Activated naive CD8-positive, alpha-beta T cell treated with anti-CD3 and anti-CD28 coated beads, Interleukin-2, amount 10 ng/mL, durations not matched to agents 7 days and 5 days (primary cell): ENCODE measurements at regions not wholly inside any gene's neighbourhood (a gene's known extent, or its start where the extent isn't known, plus 50 kb on each side); places are given as distances from the start of the nearest gene placed in this dataset.

Experiments
- ATAC-seq: fragments of 150-1000 bp; cut with Tn5 transposase; one replicate; pipeline ENCODE4 v1.10.0; 2021; ENCODE audit warnings: low read depth, moderate library complexity
- POLR2A ChIA-PET: fragments of 350-600 bp; sonication (Branson Sonifier 250); formaldehyde crosslinking; loops from one replicate; lab custom pipeline; 2021; ENCODE audit warnings: antibody characterized with exemption; lab: Charles Lee
- DNase-seq: peaks from one replicate; pipeline ENCODE4 v3.0.0; 2021
- H3K27ac Mint-ChIP-seq: one replicate; pipeline ENCODE4 v1.8.0; 2022; ENCODE audit warnings: mild to moderate bottlenecking, mixed read lengths
- H3K27me3 Mint-ChIP-seq: one replicate; pipeline ENCODE4 v1.8.0; 2022; ENCODE audit warnings: mild to moderate bottlenecking, moderate library complexity, mixed read lengths
- H3K36me3 Mint-ChIP-seq: one replicate; pipeline ENCODE4 v1.8.0; 2021; ENCODE audit warnings: mild to moderate bottlenecking, mixed read lengths
- H3K4me1 Mint-ChIP-seq: one replicate; pipeline ENCODE4 v1.8.0; 2021; ENCODE audit warnings: mixed read lengths
- H3K4me3 Mint-ChIP-seq: one replicate; pipeline ENCODE4 v1.8.0; 2022; ENCODE audit warnings: mild to moderate bottlenecking, moderate library complexity, mixed read lengths
- H3K9me3 Mint-ChIP-seq: one replicate; pipeline ENCODE4 v1.8.0; 2021; ENCODE audit warnings: mixed read lengths

DNA sequence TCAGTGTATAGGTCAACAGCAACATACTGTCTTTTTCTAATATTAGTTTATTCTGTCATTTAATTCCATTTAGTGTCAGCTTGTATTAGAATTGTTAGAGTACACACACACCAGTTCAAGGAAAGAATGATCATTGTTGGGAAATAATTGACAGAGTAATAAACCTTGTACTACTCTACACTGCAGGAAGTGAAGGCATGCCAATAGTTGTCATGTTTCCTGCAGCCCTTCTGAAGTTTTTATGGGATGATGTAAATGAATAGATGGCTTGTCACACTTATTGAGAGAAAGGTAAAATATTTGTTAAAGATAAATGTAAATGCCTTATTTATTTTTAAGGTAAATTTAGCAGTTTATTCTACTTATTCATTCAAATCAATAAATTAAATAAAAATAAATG lies 306.9 kb upstream of the KLHL1 start:
- Mint-ChIP-seq H3K4me1 (no peaks in the 10 kb centered on the region), H3K27me3 (no peaks in the 10 kb centered on the region), H3K27ac (no peak overlapping the region), H3K36me3 (no peaks in the 10 kb centered on the region), H3K4me3 (no peak overlapping the region), H3K9me3 (peaks cover 7% of the 10 kb centered on the region)
- DNase-seq (no peak), ATAC-seq (no peak)
- POLR2A ChIA-PET: no interaction called here

DNA sequence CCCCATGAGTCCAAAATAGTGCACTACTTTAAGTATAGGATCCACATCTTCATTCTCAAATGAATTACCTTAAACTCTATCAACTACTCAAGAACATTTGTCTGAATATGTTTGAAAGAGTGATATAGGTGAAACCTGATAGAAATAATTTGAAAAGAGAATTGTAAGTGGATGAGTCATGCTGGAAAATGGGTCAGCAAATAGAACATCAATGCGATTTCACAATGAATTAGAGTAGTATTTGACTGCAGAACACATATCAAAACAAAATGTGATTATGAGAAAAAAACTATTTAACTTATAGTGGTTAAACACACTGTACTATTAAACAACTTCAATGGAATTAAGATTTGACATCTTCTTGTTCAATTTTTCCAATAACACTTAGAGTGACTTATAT lies 300.6 kb upstream of the KLHL1 start:
- no peak overlapping the region for H3K27ac Mint-ChIP-seq
- peaks cover 6% of the 10 kb centered on the region for H3K9me3 Mint-ChIP-seq
- POLR2A ChIA-PET: no interaction called here
- ATAC-seq (no peak), DNase-seq (no peak)
- no peaks in the 10 kb centered on the region for H3K27me3 Mint-ChIP-seq
- no peaks in the 10 kb centered on the region for H3K36me3 Mint-ChIP-seq
- H3K4me3 Mint-ChIP-seq: no peak overlapping the region
- H3K4me1 Mint-ChIP-seq: no peaks in the 10 kb centered on the region

DNA sequence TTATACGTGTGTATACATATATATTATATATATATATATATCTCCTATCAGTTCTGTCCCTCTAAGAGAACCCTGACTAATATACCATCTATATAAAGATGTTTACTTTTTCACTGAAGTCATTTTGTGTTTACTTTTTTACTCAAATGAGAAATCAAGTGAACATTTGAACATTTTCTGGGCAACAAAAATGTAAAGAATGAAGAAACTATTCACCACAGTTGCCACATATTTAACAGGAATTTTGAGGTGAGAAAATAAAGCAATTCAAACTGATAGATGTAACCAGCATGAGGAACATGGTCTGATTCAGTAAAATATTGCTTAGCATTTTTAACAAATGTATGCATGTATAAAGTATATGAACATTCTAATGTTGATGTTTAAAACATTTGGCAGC lies 299.2 kb upstream of the KLHL1 start:
- DNase-seq (no peak), ATAC-seq (no peak)
- H3K9me3 Mint-ChIP-seq: peaks cover 2% of the 10 kb centered on the region
- no peaks in the 10 kb centered on the region for H3K27me3 Mint-ChIP-seq
- H3K36me3 Mint-ChIP-seq: no peaks in the 10 kb centered on the region
- no peak overlapping the region for H3K4me3 Mint-ChIP-seq
- no peak overlapping the region for H3K27ac Mint-ChIP-seq
- H3K4me1 Mint-ChIP-seq: no peaks in the 10 kb centered on the region
- POLR2A ChIA-PET: no interaction called here

DNA sequence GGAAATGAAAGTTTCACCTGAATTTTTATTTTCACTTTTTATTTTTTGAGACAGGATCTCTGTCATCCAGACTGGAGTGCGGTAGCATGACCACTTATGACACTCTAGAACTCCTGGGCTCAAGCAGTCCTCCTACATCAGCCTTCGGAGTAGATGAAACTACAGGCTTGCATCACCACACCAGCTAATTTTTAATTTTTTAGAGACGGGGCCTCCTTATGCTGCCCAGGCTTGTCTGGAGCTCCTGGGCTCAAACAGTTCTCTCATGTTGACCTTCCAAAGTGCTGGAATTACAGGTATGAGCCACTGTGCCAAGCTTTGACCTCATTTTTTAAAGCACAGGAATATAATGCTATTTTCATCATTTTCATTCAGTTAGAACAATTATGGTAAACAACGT lies 297.0 kb upstream of the KLHL1 start:
- DNase-seq (no peak), ATAC-seq (no peak)
- no peaks in the 10 kb centered on the region for H3K27me3 Mint-ChIP-seq
- H3K27ac Mint-ChIP-seq: no peak overlapping the region
- no peaks in the 10 kb centered on the region for H3K4me1 Mint-ChIP-seq
- no peak overlapping the region for H3K4me3 Mint-ChIP-seq
- no peaks in the 10 kb centered on the region for H3K9me3 Mint-ChIP-seq
- POLR2A ChIA-PET: no interaction called here
- H3K36me3 Mint-ChIP-seq: no peaks in the 10 kb centered on the region

DNA sequence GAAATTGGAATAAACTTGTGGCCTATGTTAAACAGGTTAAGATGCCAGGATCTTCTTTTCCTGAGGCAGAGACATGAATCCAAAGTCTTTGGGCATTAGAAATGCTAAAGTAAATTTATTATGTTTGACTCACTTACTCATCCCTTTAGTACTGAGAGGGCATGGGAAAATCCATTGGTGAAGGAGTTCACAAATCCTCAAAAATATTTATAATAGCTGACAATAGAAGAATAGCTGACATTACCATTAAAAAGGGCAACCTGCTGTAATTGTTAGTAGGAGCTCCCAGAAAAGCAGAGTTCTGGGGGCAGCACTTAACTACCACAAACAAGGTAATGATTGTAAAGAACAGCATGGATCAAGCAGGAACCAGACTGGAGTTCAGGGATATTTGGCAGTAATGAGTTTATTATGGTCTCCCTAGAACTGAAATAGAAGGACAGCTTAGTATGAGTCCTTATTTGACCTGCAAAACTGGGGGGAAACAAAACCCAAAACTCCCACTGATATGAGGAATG lies 285.8 kb upstream of the KLHL1 start:
- Mint-ChIP-seq H3K27me3 (no peaks in the 10 kb centered on the region), H3K9me3 (peaks cover 3% of the 10 kb centered on the region), H3K4me1 (no peaks in the 10 kb centered on the region), H3K27ac (no peak overlapping the region), H3K4me3 (no peak overlapping the region), H3K36me3 (no peaks in the 10 kb centered on the region)
- ATAC-seq (no peak), DNase-seq (no peak)
- POLR2A ChIA-PET: no interaction called here

DNA sequence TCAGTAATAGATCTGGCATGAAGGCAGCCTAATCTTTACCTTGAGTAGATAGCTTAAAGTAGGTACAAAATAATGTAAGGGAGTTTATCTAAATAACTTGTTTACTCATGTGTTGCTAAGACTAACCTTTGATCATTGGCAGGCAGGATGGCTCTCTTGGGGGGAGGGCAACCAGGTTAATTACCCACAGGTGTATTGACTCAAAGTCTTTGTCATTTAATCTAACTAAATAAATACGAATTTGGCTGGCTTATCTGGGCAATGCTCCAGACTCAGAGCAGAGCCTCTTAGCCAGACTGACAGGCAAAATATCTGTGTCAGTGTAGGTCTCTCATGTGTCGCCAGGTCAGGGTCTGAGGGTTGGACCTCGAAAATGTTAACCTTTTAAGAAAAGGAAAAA lies 283.4 kb upstream of the KLHL1 start:
- no peaks in the 10 kb centered on the region for H3K27me3 Mint-ChIP-seq
- H3K9me3 Mint-ChIP-seq: no peaks in the 10 kb centered on the region
- DNase-seq (no peak), ATAC-seq (no peak)
- H3K4me1 Mint-ChIP-seq: no peaks in the 10 kb centered on the region
- H3K27ac Mint-ChIP-seq: no peak overlapping the region
- POLR2A ChIA-PET: no interaction called here
- H3K4me3 Mint-ChIP-seq: no peak overlapping the region
- H3K36me3 Mint-ChIP-seq: no peaks in the 10 kb centered on the region

DNA sequence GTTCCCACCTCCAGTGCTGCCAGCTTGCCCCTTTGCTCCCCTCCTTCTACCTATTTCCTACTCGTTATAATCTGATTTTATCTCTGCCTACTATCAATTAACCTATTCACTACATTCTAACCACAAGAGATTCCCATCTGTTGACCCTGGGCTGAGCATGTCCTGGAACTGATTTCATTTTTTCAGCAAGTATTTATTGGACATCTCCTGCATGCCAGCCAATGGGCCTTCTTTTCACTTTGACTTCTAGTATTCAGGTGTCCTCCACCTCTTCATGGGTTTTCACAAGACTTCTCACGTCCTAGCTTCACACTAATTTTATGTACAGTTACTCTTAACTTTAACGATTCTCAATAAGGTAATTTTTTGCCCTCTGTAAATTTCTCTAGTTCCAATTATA lies 282.7 kb upstream of the KLHL1 start:
- no peaks in the 10 kb centered on the region for H3K36me3 Mint-ChIP-seq
- no peak overlapping the region for H3K4me3 Mint-ChIP-seq
- no peaks in the 10 kb centered on the region for H3K27me3 Mint-ChIP-seq
- ATAC-seq (no peak), DNase-seq (no peak)
- POLR2A ChIA-PET: no interaction called here
- no peak overlapping the region for H3K27ac Mint-ChIP-seq
- H3K4me1 Mint-ChIP-seq: no peaks in the 10 kb centered on the region
- H3K9me3 Mint-ChIP-seq: no peaks in the 10 kb centered on the region

DNA sequence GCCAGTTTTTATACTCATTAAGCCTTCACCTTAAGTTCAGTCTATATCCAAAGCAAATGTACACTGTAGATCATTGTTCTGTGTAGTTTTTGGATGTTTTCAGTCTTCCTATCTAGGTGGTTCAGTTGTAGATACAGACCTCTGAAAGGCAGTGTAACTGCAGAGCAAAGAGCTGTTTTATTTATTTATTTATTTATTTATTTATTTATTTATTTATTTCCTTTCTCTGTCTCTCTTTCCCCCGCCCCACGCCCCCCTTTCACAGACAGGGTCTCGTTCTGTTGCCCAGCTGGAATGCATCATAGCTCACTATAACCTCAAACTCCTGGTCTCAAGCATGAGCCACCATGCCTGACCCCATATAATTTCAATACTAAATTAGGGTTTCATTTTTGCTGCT lies 281.8 kb upstream of the KLHL1 start:
- no peak for DNase-seq
- Mint-ChIP-seq H3K27me3 (no peaks in the 10 kb centered on the region), H3K36me3 (no peaks in the 10 kb centered on the region), H3K9me3 (no peaks in the 10 kb centered on the region), H3K27ac (no peak overlapping the region), H3K4me1 (no peaks in the 10 kb centered on the region), H3K4me3 (no peak overlapping the region)
- POLR2A ChIA-PET: no interaction called here
- no peak for ATAC-seq

DNA sequence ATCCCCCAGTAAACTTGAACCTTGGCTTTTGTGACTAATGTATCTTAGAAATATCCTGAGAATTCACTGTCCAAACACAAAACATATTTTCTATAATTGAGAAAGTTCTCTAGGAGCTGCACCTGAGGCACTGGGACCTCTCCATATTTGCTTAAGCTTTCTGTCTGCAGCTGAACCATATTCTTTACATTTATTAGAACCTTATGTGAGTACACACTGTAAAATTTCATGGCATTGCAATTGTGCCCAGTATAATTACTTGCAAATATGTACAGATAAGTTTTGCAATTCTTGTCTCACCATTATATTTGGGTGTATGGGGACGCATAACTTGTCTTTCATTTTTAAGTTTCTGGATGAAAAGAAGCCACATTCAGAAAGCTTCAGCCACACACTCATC lies 280.7 kb upstream of the KLHL1 start:
- H3K4me3 Mint-ChIP-seq: no peak overlapping the region
- H3K36me3 Mint-ChIP-seq: no peaks in the 10 kb centered on the region
- POLR2A ChIA-PET: no interaction called here

DNA sequence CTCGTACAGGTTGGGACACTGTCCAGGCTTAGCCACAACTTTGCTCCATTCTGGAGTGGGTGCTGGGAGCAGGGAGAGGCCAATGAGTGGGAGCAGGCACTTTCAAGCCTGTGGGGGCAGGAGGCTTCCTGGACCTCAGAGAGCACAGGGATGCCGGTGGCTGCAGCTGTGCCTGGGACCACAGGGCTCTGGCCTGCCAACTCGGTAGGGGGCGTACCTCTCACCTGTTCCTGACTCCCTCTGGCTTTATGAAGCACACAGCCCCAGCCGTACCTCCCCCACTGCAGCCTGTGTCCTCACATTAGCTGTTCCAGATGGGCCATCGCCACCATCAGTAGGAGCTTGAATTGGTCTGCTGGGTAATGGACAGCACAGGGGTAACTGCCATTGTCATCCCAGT lies 278.7 kb upstream of the KLHL1 start:
- DNase-seq (no peak), ATAC-seq (no peak)
- H3K4me1 Mint-ChIP-seq: no peaks in the 10 kb centered on the region
- POLR2A ChIA-PET: no interaction called here
- peaks cover 2% of the 10 kb centered on the region for H3K9me3 Mint-ChIP-seq
- H3K27ac Mint-ChIP-seq: no peak overlapping the region
- H3K36me3 Mint-ChIP-seq: no peaks in the 10 kb centered on the region
- H3K27me3 Mint-ChIP-seq: no peaks in the 10 kb centered on the region
- no peak overlapping the region for H3K4me3 Mint-ChIP-seq

More for the DNA sequence above, 280.7 kb upstream of the KLHL1 start:
- H3K27me3 Mint-ChIP-seq: no peaks in the 10 kb centered on the region
- ATAC-seq (no peak), DNase-seq (no peak)
- H3K9me3 Mint-ChIP-seq: peaks cover 2% of the 10 kb centered on the region
- no peaks in the 10 kb centered on the region for H3K4me1 Mint-ChIP-seq
- H3K27ac Mint-ChIP-seq: no peak overlapping the region

DNA sequence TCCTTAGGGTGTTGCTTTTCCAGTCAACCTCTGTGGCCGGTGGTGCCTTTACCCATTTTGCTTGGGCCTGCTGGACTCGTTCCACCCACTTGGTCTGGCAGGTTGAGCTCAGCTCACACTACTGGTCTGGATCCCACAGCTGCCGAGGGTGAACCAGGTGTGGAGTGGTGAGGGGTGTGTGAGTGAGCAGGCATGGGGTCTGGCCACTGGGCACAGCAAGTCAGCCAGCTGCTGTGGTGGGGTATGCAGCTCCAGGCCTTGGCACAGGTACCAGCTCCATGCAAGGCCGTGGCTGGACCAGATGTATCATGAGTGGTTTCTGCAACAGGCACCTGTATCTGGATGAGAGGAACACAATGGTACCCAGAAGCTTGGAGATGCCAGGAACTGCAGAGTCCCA lies 277.6 kb upstream of the KLHL1 start:
- DNase-seq (no peak), ATAC-seq (no peak)
- Mint-ChIP-seq H3K27me3 (no peaks in the 10 kb centered on the region), H3K4me1 (no peaks in the 10 kb centered on the region), H3K9me3 (peaks cover 2% of the 10 kb centered on the region), H3K27ac (no peak overlapping the region), H3K36me3 (no peaks in the 10 kb centered on the region), H3K4me3 (no peak overlapping the region)
- POLR2A ChIA-PET: no interaction called here

DNA sequence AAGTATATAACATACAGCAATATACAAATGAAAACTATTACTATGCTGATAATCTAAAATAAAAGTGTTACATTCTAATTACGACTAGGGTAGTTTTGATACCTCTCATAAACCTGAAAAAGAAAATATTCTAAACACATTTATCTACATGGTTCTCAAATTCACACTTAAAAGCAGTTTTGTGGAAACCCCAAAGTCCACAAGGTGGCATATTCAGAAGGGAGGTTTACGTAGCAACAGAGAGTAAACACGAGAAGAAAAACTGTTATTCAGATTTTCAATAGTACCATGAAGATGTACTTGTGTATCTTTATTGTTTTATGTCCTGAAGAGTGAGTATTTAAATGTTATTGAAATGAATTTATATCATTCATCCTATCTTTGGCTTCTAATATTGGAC lies 275.9 kb upstream of the KLHL1 start:
- Mint-ChIP-seq H3K36me3 (no peaks in the 10 kb centered on the region), H3K4me3 (no peak overlapping the region), H3K27ac (no peak overlapping the region), H3K4me1 (no peaks in the 10 kb centered on the region), H3K9me3 (peaks cover 2% of the 10 kb centered on the region), H3K27me3 (no peaks in the 10 kb centered on the region)
- POLR2A ChIA-PET: no interaction called here
- DNase-seq (no peak), ATAC-seq (no peak)

DNA sequence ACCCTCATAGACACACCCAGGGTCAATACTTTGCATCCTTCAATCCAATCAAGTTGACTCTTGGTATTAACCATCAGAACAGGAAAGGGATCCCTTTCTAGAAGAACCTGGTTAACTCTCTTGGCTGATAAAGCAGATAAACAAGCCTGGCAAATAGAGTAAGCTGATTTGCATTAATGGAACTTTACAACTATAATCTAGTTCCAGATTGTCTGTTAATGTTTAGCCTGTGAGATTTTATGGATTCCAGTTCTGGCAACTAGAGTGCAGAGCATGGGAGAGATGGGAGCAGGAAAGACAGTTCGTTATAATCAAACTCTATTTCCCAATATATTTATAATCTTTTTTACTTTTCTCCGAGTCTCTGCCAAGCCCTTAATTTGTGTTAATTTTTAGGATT lies 272.6 kb upstream of the KLHL1 start:
- no peaks in the 10 kb centered on the region for H3K27me3 Mint-ChIP-seq
- no peak for DNase-seq
- no peak overlapping the region for H3K4me3 Mint-ChIP-seq
- peaks cover 4% of the 10 kb centered on the region for H3K9me3 Mint-ChIP-seq
- H3K4me1 Mint-ChIP-seq: no peaks in the 10 kb centered on the region
- no peak for ATAC-seq
- no peak overlapping the region for H3K27ac Mint-ChIP-seq
- H3K36me3 Mint-ChIP-seq: no peaks in the 10 kb centered on the region
- POLR2A ChIA-PET: no interaction called here

DNA sequence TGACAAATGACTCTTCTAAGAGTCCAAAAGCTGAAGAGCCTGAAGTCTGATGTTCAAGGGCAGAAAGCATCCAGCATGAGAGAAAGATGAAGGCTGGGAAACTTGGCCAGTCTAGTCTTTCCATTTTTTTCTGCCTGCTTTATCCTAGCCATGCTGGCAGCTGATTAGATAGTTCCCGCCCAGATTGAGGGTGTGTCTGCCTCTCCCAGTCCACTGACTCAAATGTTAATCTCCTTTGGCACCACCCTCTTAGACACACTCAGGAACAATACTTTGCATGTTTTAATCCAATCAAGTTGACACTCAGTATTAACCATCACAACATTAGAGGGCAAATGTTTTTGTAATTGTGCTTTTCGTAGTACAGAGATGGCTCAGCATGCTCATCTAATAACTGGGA lies 267.5 kb upstream of the KLHL1 start:
- Mint-ChIP-seq H3K4me3 (no peak overlapping the region), H3K27me3 (no peaks in the 10 kb centered on the region), H3K36me3 (no peaks in the 10 kb centered on the region), H3K4me1 (no peaks in the 10 kb centered on the region), H3K9me3 (peaks cover 2% of the 10 kb centered on the region), H3K27ac (no peak overlapping the region)
- ATAC-seq (no peak), DNase-seq (no peak)
- POLR2A ChIA-PET: no interaction called here

DNA sequence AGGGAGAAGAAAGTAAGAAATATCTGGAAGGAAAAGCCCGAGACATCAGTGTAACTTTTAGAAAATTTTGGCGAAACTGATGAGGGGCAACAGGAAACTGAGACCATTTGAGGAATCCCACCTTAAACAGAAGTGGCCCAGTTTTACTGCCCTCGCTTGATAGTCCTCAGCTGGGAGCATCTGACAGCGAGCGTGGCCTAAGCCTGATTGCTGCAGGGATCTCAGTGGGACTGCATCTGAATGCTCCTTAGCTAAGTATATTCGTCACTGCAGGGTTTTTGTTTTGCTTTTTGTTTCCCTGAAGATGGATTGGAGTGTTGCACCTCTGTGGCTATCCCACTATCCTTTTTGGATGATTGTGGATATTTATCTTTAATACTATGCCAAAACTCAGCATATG lies 262.7 kb upstream of the KLHL1 start:
- ATAC-seq: no peak
- Mint-ChIP-seq H3K4me3 (no peak overlapping the region), H3K27me3 (no peaks in the 10 kb centered on the region), H3K9me3 (peaks cover 2% of the 10 kb centered on the region), H3K27ac (no peak overlapping the region), H3K36me3 (no peaks in the 10 kb centered on the region), H3K4me1 (no peaks in the 10 kb centered on the region)
- POLR2A ChIA-PET: no interaction called here
- DNase-seq: no peak
